ENCODE measurements at regions not wholly inside any gene's neighbourhood (a gene's known extent, or its start where the extent isn't known, plus 50 kb on each side); places are given as distances from the start of the nearest gene placed in this dataset.

- TF ChIP-seq CTCF (IDR thresholded peaks at IDR 0.05), result no peak
- Mint-ChIP-seq H3K9me3 (peaks cover 12% of the 10 kb centered on the region), H3K27ac (peak overlapping the region; percentile 24), H3K4me3 (no peak overlapping the region), H3K27me3 (ENCODE audit: low read depth, poor library complexity) (peaks cover 14% of the 10 kb centered on the region), H3K36me3 (ENCODE audit: low read depth) (no peaks in the 10 kb centered on the region), H3K4me1 (peaks cover 9% of the 10 kb centered on the region)
- no peak for DNase-seq
Measured at GRCh38 chr20:58107533-58107932, 120.9 kb downstream of the ANKRD60 start.

DNA sequence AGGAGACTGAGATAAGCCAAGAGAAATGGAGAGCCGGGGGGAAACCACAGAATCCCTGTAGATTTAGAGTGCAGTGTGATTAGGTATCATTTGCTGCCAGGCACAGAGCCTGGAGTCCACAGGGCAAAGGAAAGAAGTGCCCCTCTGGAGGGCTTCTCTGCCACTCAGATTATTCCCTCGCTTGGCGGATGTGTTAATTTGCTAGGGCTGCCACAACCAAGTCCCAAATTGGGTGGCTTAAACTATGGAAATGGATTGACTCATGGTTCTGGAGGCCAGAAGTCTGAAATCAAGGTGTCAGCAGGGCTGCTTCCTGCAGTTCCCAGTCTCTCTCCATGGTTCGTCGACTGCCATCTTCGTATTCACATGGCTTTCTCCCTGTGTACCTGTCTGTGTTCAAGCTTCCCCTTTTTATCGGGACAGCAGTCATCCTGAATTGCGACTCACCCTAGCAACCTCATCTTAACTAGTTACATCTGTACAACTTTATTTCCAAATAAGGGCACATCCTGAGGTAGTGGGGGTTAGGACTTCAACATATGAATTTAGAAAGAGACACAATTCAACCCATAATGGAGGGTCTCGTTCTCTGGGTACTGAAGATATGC is 122.2 kb downstream of the ANKRD60 start:
- Mint-ChIP-seq H3K4me1 (peaks cover 4% of the 10 kb centered on the region), H3K9me3 (peaks cover 12% of the 10 kb centered on the region), H3K4me3 (no peak overlapping the region), H3K36me3 (ENCODE audit: low read depth) (no peaks in the 10 kb centered on the region), H3K27me3 (ENCODE audit: low read depth, poor library complexity) (peaks cover 22% of the 10 kb centered on the region), H3K27ac (no peak overlapping the region)
- no peak for DNase-seq
- TF ChIP-seq CTCF (IDR thresholded peaks at IDR 0.05), result no peak

GRCh38 chr20:58103961-58104360 is 124.5 kb downstream of the ANKRD60 start:
- Mint-ChIP-seq H3K4me1 (no peaks in the 10 kb centered on the region), H3K4me3 (no peak overlapping the region), H3K9me3 (peaks cover 4% of the 10 kb centered on the region), H3K27ac (no peak overlapping the region), H3K27me3 (ENCODE audit: low read depth, poor library complexity) (peaks cover 22% of the 10 kb centered on the region), H3K36me3 (ENCODE audit: low read depth) (no peaks in the 10 kb centered on the region)
- no peak for TF ChIP-seq CTCF (IDR thresholded peaks at IDR 0.05)
- no peak for DNase-seq

GRCh38 chr20:58103517-58103904 is 124.9 kb downstream of the ANKRD60 start:
- H3K9me3 Mint-ChIP-seq, result peaks cover 4% of the 10 kb centered on the region
- H3K36me3 Mint-ChIP-seq (ENCODE audit: low read depth), result no peaks in the 10 kb centered on the region
- no peak for DNase-seq
- no peaks in the 10 kb centered on the region for H3K4me1 Mint-ChIP-seq
- H3K27ac Mint-ChIP-seq, result no peak overlapping the region
- H3K27me3 Mint-ChIP-seq (ENCODE audit: low read depth, poor library complexity), result peaks cover 26% of the 10 kb centered on the region
- no peak for TF ChIP-seq CTCF (IDR thresholded peaks at IDR 0.05)
- no peak overlapping the region for H3K4me3 Mint-ChIP-seq

DNA sequence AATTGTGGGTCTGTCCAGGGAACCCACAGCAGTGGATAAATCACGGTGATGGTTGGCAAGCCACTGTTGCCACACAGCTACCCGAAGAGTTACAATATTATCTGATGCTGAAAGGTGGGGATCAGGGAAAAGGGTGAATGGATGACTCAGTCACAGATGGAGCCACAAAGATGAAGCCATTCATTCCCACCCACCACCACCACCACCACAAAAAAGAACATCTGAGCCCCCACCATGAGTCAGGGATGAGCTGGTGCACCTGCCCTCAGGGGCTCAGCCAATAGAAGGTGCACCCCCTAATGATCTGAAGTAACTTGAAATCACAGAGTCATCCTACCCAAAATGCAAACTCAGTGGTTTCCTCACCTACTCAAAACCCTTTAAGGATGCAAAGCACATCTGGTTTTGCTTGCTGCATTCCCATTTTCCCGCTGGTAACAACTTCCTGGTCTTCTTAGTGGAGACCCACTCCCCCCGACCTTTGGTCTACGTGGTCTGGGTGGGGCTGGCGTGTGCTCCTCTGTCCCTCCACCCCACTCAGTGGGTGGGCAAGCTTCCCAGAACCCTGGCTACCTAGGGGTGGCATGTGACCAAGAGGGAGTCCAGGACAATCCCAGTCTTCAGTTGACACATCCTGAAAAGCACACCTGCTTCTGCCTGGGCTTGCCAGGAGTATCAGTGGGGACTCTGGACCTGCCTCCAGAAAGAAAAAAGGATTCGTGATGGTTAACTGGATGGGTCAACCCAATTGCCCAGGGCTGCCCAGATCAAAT is 125.5 kb downstream of the ANKRD60 start:
- Mint-ChIP-seq H3K9me3 (peaks cover 4% of the 10 kb centered on the region), H3K36me3 (ENCODE audit: low read depth) (no peaks in the 10 kb centered on the region), H3K4me1 (no peaks in the 10 kb centered on the region), H3K4me3 (no peak overlapping the region), H3K27me3 (ENCODE audit: low read depth, poor library complexity) (peaks cover 27% of the 10 kb centered on the region), H3K27ac (no peak overlapping the region)
- TF ChIP-seq CTCF (IDR thresholded peaks at IDR 0.05), result no peak
- no peak for DNase-seq

DNA sequence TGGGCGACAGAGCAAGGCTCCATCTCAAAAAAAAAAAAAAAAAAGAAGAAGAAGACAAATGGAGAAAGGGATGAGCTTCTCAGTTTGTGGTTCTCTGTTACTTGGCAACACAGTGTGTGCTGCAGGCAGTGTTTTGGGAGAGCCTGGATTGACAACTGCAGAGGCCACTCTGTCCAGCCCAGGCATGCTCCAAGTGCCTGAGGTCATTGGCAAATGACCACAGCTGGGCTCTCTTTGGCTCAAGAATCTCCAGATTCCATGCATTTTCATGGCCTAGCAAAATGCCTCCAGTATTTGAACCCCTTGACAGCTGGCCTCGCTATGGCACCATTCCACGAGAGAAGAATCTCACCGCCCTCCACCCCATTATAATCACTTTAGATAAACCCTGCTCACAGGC is 126.2 kb downstream of the ANKRD60 start:
- no peaks in the 10 kb centered on the region for H3K9me3 Mint-ChIP-seq
- no peaks in the 10 kb centered on the region for H3K4me1 Mint-ChIP-seq
- peaks cover 30% of the 10 kb centered on the region for H3K27me3 Mint-ChIP-seq (ENCODE audit: low read depth, poor library complexity)
- TF ChIP-seq CTCF (IDR thresholded peaks at IDR 0.05), result no peak
- no peaks in the 10 kb centered on the region for H3K36me3 Mint-ChIP-seq (ENCODE audit: low read depth)
- no peak overlapping the region for H3K27ac Mint-ChIP-seq
- DNase-seq, result no peak
- H3K4me3 Mint-ChIP-seq, result no peak overlapping the region
